IMR-90 (cell line): ENCODE measurements at regions not wholly inside any gene's neighbourhood (a gene's known extent, or its start where the extent isn't known, plus 50 kb on each side); places are given as distances from the start of the nearest gene placed in this dataset.

ENCODE experiments used
- ATAC-seq: fragments of 200-7000 bp; cut with Tn5 transposase; 2 replicates; pipeline ENCODE4 v1.9.1; 2020; ENCODE audit warnings: low read depth, mild to moderate bottlenecking, moderate library complexity
- BruUV-seq: library from RNA; stranded (reverse); fragments of 400-500 nt; replicated peaks from 2 replicates; lab custom pipeline; 2021; lab: Mats Ljungman, UMichigan
- CTCF ChIA-PET: fragments of 300-600 bp; formaldehyde crosslinking; extraction: SDS; loops from one replicate; lab custom pipeline; 2021; ENCODE audit warnings: antibody characterized with exemption; lab: Yijun Ruan, JAX
- POLR2A ChIA-PET: fragments of 300-600 bp; sonication (Branson Sonifier 250); formaldehyde crosslinking; loops from one replicate; lab custom pipeline; 2022; ENCODE audit warnings: antibody characterized with exemption; ENCODE audit not compliant: unreplicated experiment; lab: Charles Lee
- DNase-seq: peaks from one replicate; pipeline ENCODE4 v3.0.0; 2013
- H2AFZ ChIP-seq: replicated peaks from 2 replicates; pipeline ENCODE3; 2013; ENCODE audit warnings: low read length, mild to moderate bottlenecking; ENCODE audit not compliant: poor library complexity
- H2AK5ac ChIP-seq: 2 replicates; pipeline ENCODE4 v1.6.1; 2013; ENCODE audit warnings: low read depth, low read length, inconsistent platforms
- H2AK9ac ChIP-seq: replicated peaks from 2 replicates; pipeline ENCODE3; 2013; ENCODE audit warnings: mild to moderate bottlenecking, low read depth, low read length, moderate library complexity; ENCODE audit not compliant: poor library complexity
- H2BK120ac ChIP-seq: 2 replicates; pipeline ENCODE4 v1.6.1; 2013; ENCODE audit warnings: low read depth, low read length, inconsistent platforms
- H2BK15ac ChIP-seq: 3 replicates; pipeline ENCODE4 v1.6.1; 2013; ENCODE audit warnings: low read depth, low read length, inconsistent platforms
- H2BK20ac ChIP-seq: 2 replicates; pipeline ENCODE4 v1.6.1; 2013; ENCODE audit warnings: low read depth, mild to moderate bottlenecking, inconsistent platforms, low read length, moderate library complexity
- H2BK5ac ChIP-seq: 2 replicates; pipeline ENCODE4 v1.6.1; 2013; ENCODE audit warnings: mild to moderate bottlenecking, low read depth, low read length, inconsistent platforms; ENCODE audit not compliant: poor library complexity, severe bottlenecking
- H3K14ac ChIP-seq: replicated peaks from 2 replicates; pipeline ENCODE4 v1.6.1; 2013; ENCODE audit warnings: low read depth, low read length, inconsistent platforms
- H3K18ac ChIP-seq: 2 replicates; pipeline ENCODE4 v1.6.1; 2013; ENCODE audit warnings: low read depth, low read length, control low read depth
- H3K23ac ChIP-seq: 2 replicates; pipeline ENCODE4 v1.6.1; 2013; ENCODE audit warnings: low read depth, low read length, inconsistent platforms
- H3K27ac ChIP-seq: 2 replicates; pipeline ENCODE4 v1.5.1; 2013; ENCODE audit warnings: mild to moderate bottlenecking, control low read depth, low read length; ENCODE audit not compliant: insufficient read depth
- H3K27me3 ChIP-seq: 2 replicates; pipeline ENCODE4 v1.6.1; 2013; ENCODE audit warnings: low read length; ENCODE audit not compliant: control insufficient read depth, insufficient read depth
- H3K36me3 ChIP-seq: 2 replicates; pipeline ENCODE4 v1.6.1; 2013; ENCODE audit warnings: low read length, mixed read lengths; ENCODE audit not compliant: control insufficient read depth, insufficient read depth
- H3K4ac ChIP-seq: 2 replicates; pipeline ENCODE4 v1.6.1; 2013; ENCODE audit warnings: low read depth, low read length, inconsistent platforms
- H3K4me1 ChIP-seq: 2 replicates; pipeline ENCODE4 v1.6.1; 2013; ENCODE audit warnings: low read length, mixed read lengths; ENCODE audit not compliant: control insufficient read depth, insufficient read depth
- H3K4me2 ChIP-seq: 2 replicates; pipeline ENCODE4 v1.6.1; 2013; ENCODE audit warnings: low read depth, mild to moderate bottlenecking, control low read depth, low read length, moderate library complexity
- H3K4me3 ChIP-seq: 2 replicates; pipeline ENCODE4 v1.5.1; 2013; ENCODE audit warnings: low read depth, mild to moderate bottlenecking, control low read depth, low read length, moderate library complexity; ENCODE audit not compliant: insufficient read depth
- H3K56ac ChIP-seq: 2 replicates; pipeline ENCODE4 v1.6.1; 2013; ENCODE audit warnings: low read length, inconsistent platforms; ENCODE audit not compliant: insufficient read depth; ENCODE audit errors: extremely low read depth
- H3K79me1 ChIP-seq, 2 experiments: 2 replicates each; pipeline ENCODE4 v1.6.1; 2013; ENCODE audit warnings: low read length in 2 of 2, inconsistent platforms in 1 of 2, low read depth in 1 of 2
- H3K9ac ChIP-seq: 2 replicates; pipeline ENCODE4 v1.6.1; 2013; ENCODE audit warnings: low read depth, low read length, control low read depth
- H3K9me1 ChIP-seq: 2 replicates; pipeline ENCODE4 v1.6.1; 2013; ENCODE audit warnings: low read length, inconsistent platforms; ENCODE audit not compliant: insufficient read depth
- H3K9me3 ChIP-seq: 2 replicates; pipeline ENCODE4 v1.6.1; 2013; ENCODE audit warnings: low read length; ENCODE audit not compliant: control insufficient read depth, insufficient read depth
- H4K20me1 ChIP-seq: 2 replicates; pipeline ENCODE4 v1.6.1; 2013; ENCODE audit warnings: low read length, inconsistent platforms; ENCODE audit not compliant: insufficient read depth
- H4K5ac ChIP-seq: 2 replicates; pipeline ENCODE4 v1.6.1; 2013; ENCODE audit warnings: mild to moderate bottlenecking, low read depth, low read length, control low read depth
- H4K8ac ChIP-seq, 2 experiments: 2 replicates each; pipeline ENCODE4 v1.6.1; 2013; ENCODE audit warnings: low read depth in 2 of 2, low read length in 2 of 2, control low read depth in 1 of 2, inconsistent platforms in 1 of 2
- H4K91ac ChIP-seq: 2 replicates; pipeline ENCODE4 v1.6.1; 2013; ENCODE audit warnings: low read depth, low read length, inconsistent platforms; ENCODE audit not compliant: insufficient read depth
- BHLHE40 ChIP-seq: fragments of 150-350 bp; IDR thresholded peaks from 2 replicates; pipeline ENCODE4 v1.6.1; 2016; ENCODE audit warnings: mild to moderate bottlenecking, low read depth, low read length
- CHD1 ChIP-seq: IDR thresholded peaks from 2 replicates; pipeline ENCODE4 v1.6.1; 2012; ENCODE audit warnings: low read depth, low read length, improper control_type of control experiment
- FOS ChIP-seq: fragments of 150-350 bp; IDR thresholded peaks from 2 replicates; pipeline ENCODE4 v1.6.1; 2016; ENCODE audit warnings: low read depth, low read length
- MXI1 ChIP-seq: IDR thresholded peaks from 2 replicates; pipeline ENCODE4 v1.6.1; 2012; ENCODE audit warnings: low read depth, mild to moderate bottlenecking, low read length, moderate library complexity, borderline replicate concordance
- NFE2L2 ChIP-seq: fragments of 150-350 bp; IDR thresholded peaks from 2 replicates; pipeline ENCODE4 v1.6.1; 2016; ENCODE audit warnings: low read depth, mild to moderate bottlenecking, low read length
- POLR2A ChIP-seq: IDR thresholded peaks from 2 replicates; pipeline ENCODE4 v1.6.1; 2012; ENCODE audit warnings: mild to moderate bottlenecking, low read depth, low read length
- RAD21 ChIP-seq: IDR thresholded peaks from 2 replicates; pipeline ENCODE4 v1.6.1; 2012; ENCODE audit warnings: low read length, improper control_type of control experiment
- RCOR1 ChIP-seq: IDR thresholded peaks from 2 replicates; pipeline ENCODE4 v1.6.1; 2012; ENCODE audit warnings: mild to moderate bottlenecking, low read length, improper control_type of control experiment; ENCODE audit not compliant: insufficient replicate concordance
- dilution Hi-C: fragments of 300-500 bp; cut with HindIII; formaldehyde crosslinking; loops from one replicate; pipeline ENCODE4 v1.14.3; 2018; ENCODE audit warnings: low sequenced_read_pairs; ENCODE audit not compliant: unreplicated experiment
- in situ Hi-C: fragments of 300-500 bp; cut with MboI; formaldehyde crosslinking; loops from 3 replicates; pipeline ENCODE4 v1.14.3; 2019; ENCODE audit warnings: low sequenced_read_pairs, inconsistent platforms, mixed read lengths
- intact Hi-C: fragments of 100-400 bp; cut with micrococcal nuclease; formaldehyde crosslinking; loops from 2 replicates; pipeline ENCODE4 v1.10.0; 2022
- TF ChIP-seq, protein P1 (sequence below): conservative IDR thresholded peaks from 2 replicates; pipeline ENCODE4 v1.5.1; 2012; ENCODE audit warnings: mild to moderate bottlenecking, low read depth, low read length, improper control_type of control experiment
- TF ChIP-seq, protein P2 (sequence below): fragments of 150-350 bp; IDR thresholded peaks from 2 replicates; pipeline ENCODE4 v1.6.1; 2016; ENCODE audit warnings: low read depth, mild to moderate bottlenecking, low read length, moderate library complexity, borderline replicate concordance

DNA sequence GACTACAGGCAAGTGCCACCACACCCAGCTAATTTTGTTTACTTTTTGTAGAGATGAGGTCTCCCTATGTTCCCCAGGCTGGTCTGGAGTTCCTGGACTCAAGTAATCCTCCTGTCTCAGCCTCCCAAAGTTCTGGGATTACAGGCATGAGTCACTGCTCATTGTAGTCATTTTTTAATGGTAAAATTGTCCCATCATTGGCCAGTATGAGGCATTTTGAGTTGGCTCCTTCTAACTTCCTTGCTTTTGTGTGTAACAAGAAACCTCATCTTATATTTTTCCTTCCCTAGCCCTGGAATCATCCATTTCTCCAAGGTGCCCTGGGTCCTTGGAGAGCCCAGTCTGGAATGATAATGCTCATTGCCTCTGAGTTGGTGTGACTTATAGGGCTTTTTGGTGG is 148.5 kb downstream of the INHBB start:
- H3K23ac ChIP-seq, result no peak overlapping the region
- no peak overlapping the region for H4K8ac ChIP-seq
- no peak overlapping the region for H3K4me2 ChIP-seq
- peaks cover 43% of the 10 kb centered on the region for H3K27me3 ChIP-seq
- no peaks in the 10 kb centered on the region for H3K9me3 ChIP-seq
- no peak overlapping the region for H2AFZ ChIP-seq
- no peak overlapping the region for H3K14ac ChIP-seq
- H3K4ac ChIP-seq, result no peak overlapping the region
- H4K20me1 ChIP-seq, result no peaks in the 10 kb centered on the region
- H2BK15ac ChIP-seq, result no peak overlapping the region
- in situ Hi-C loops, result no loop called here
- no peak overlapping the region for H3K27ac ChIP-seq
- no peaks in the 10 kb centered on the region for H3K36me3 ChIP-seq
- no peaks in the 10 kb centered on the region for H3K4me1 ChIP-seq
- H4K91ac ChIP-seq, result no peak overlapping the region
- no peaks in the 10 kb centered on the region for H3K79me1 ChIP-seq
- no peak overlapping the region for H3K9ac ChIP-seq
- no peak overlapping the region for H2BK20ac ChIP-seq
- BruUV-seq, result no TSS peak
- CTCF ChIA-PET, result no interaction called here
- DNase-seq, result no peak
- 0 out of 2 replicates have a peak, but pooled peaks cover 4% of the 10 kb centered on the region for H3K9me1 ChIP-seq
- no peak overlapping the region for H2AK9ac ChIP-seq
- H4K5ac ChIP-seq, result no peak overlapping the region
- H2BK5ac ChIP-seq, result no peak overlapping the region
- dilution Hi-C loops, result no loop called here
- no peak for TF ChIP-seq FOS
- TF ChIP-seq RCOR1, result no peak
- TF ChIP-seq POLR2A, result no peak
- TF ChIP-seq, protein P1, sequence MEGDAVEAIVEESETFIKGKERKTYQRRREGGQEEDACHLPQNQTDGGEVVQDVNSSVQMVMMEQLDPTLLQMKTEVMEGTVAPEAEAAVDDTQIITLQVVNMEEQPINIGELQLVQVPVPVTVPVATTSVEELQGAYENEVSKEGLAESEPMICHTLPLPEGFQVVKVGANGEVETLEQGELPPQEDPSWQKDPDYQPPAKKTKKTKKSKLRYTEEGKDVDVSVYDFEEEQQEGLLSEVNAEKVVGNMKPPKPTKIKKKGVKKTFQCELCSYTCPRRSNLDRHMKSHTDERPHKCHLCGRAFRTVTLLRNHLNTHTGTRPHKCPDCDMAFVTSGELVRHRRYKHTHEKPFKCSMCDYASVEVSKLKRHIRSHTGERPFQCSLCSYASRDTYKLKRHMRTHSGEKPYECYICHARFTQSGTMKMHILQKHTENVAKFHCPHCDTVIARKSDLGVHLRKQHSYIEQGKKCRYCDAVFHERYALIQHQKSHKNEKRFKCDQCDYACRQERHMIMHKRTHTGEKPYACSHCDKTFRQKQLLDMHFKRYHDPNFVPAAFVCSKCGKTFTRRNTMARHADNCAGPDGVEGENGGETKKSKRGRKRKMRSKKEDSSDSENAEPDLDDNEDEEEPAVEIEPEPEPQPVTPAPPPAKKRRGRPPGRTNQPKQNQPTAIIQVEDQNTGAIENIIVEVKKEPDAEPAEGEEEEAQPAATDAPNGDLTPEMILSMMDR, result no peak
- TF ChIP-seq RAD21, result no peak
- TF ChIP-seq, protein P2, sequence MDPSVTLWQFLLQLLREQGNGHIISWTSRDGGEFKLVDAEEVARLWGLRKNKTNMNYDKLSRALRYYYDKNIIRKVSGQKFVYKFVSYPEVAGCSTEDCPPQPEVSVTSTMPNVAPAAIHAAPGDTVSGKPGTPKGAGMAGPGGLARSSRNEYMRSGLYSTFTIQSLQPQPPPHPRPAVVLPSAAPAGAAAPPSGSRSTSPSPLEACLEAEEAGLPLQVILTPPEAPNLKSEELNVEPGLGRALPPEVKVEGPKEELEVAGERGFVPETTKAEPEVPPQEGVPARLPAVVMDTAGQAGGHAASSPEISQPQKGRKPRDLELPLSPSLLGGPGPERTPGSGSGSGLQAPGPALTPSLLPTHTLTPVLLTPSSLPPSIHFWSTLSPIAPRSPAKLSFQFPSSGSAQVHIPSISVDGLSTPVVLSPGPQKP, result no peak
- no peak for TF ChIP-seq NFE2L2
- no peak for TF ChIP-seq CHD1
- no peak for TF ChIP-seq MXI1
- no peak for TF ChIP-seq BHLHE40
- intact Hi-C loops, result no loop called here
- H2AK5ac ChIP-seq, result no peak overlapping the region
- H3K56ac ChIP-seq, result no peak overlapping the region
- no peak overlapping the region for H3K4me3 ChIP-seq
- no peak overlapping the region for H3K18ac ChIP-seq
- no peak overlapping the region for H2BK120ac ChIP-seq
- POLR2A ChIA-PET, result no interaction called here
- no peak for ATAC-seq
